HCT116 (cell line): ENCODE measurements at regions not wholly inside any gene's neighbourhood (a gene's known extent, or its start where the extent isn't known, plus 50 kb on each side); places are given as distances from the start of the nearest gene placed in this dataset.

Experiments
- ATAC-seq: fragments of 200-7000 bp; cut with Tn5 transposase; 2 replicates; pipeline ENCODE4 v1.9.1; 2020; ENCODE audit warnings: mild to moderate bottlenecking, moderate library complexity
- BruUV-seq: library from RNA; stranded (reverse); fragments of 400-500 nt; replicated peaks from 2 replicates; lab custom pipeline; 2021; lab: Mats Ljungman, UMichigan
- CTCF ChIA-PET: fragments of 300-600 bp; sonication (Branson Sonifier 250); formaldehyde crosslinking; loops from one replicate; lab custom pipeline; 2021; ENCODE audit warnings: antibody characterized with exemption; lab: Charles Lee
- POLR2A ChIA-PET: fragments of 300-600, 350-600 bp; sonication (Branson Sonifier 250); formaldehyde crosslinking; loops from one replicate; lab custom pipeline; 2021; ENCODE audit warnings: antibody characterized with exemption; lab: Charles Lee
- RAD21 ChIA-PET, 2 experiments: fragments of 300-600 bp; sonication (Branson Sonifier 250); formaldehyde crosslinking; loops; one replicate each; lab custom pipeline; 2023; ENCODE audit warnings: low total read pairs in 2 of 2; ENCODE audit not compliant: uncharacterized antibody in 2 of 2, unreplicated experiment in 2 of 2, low non-redundant PET in 1 of 2; lab: Charles Lee
- DNase-seq: peaks from one replicate; pipeline ENCODE4 v3.0.0-alpha.2; 2010; ENCODE audit warnings: low read depth, low spot score
- H2AFZ ChIP-seq: fragments of 200-600 bp; shearing (Covaris generic), sonication (generic); 2 replicates; pipeline ENCODE4 v1.6.1; 2017; ENCODE audit warnings: low read depth, mixed run types, mixed read lengths, antibody characterized with exemption, low read length; ENCODE audit not compliant: poor library complexity, severe bottlenecking
- H3K27ac ChIP-seq: 2 replicates; pipeline ENCODE4 v1.5.1; 2012; ENCODE audit warnings: low read depth, low read length
- H3K27me3 ChIP-seq: fragments of 200-600 bp; sonication (generic); 2 replicates; pipeline ENCODE4 v1.6.1; 2016; ENCODE audit warnings: mixed run types, low read length, mixed read lengths; ENCODE audit not compliant: insufficient read depth
- H3K36me3 ChIP-seq, 2 experiments: fragments of 200-500 bp in 1 of 2; fragments of 200-600 bp in 1 of 2; sonication (Bioruptor generic) in 1 of 2; sonication (generic) in 1 of 2; 2 replicates each; pipeline versions ENCODE4 v1.5.1 to v1.6.1; 2014 to 2016; ENCODE audit warnings: low read length in 2 of 2, inconsistent platforms in 1 of 2, mixed read lengths in 1 of 2, mixed run types in 1 of 2; ENCODE audit not compliant: insufficient read depth in 2 of 2, control insufficient read depth in 1 of 2
- H3K4me1 ChIP-seq, 2 experiments: fragments of 200-600 bp in 1 of 2; sonication (generic) in 1 of 2; 2 replicates each; pipeline versions ENCODE4 v1.5.1 to v1.6.1; 2012 to 2017; ENCODE audit warnings: low read length in 2 of 2, inconsistent platforms in 1 of 2, mild to moderate bottlenecking in 1 of 2, mixed read lengths in 1 of 2, mixed run types in 1 of 2, moderate library complexity in 1 of 2; ENCODE audit not compliant: insufficient read depth in 2 of 2, control insufficient read depth in 1 of 2
- H3K4me2 ChIP-seq: fragments of 200-600 bp; sonication (generic); 2 replicates; pipeline ENCODE4 v1.6.1; 2017; ENCODE audit warnings: mixed run types, low read length, mixed read lengths
- H3K4me3 ChIP-seq, 2 experiments: fragments of 200-600 bp in 1 of 2; sonication (generic) in 1 of 2; replicated peaks in 1 of 2; 2 replicates each; pipeline ENCODE4 v1.5.1; 2011 to 2016; ENCODE audit warnings: low read length in 2 of 2, control low read depth in 1 of 2, low read depth in 1 of 2, mild to moderate bottlenecking in 1 of 2, mixed read lengths in 1 of 2, mixed run types in 1 of 2
- H3K79me2 ChIP-seq: fragments of 200-600 bp; sonication (generic); 2 replicates; pipeline ENCODE4 v1.6.1; 2017; ENCODE audit warnings: mild to moderate bottlenecking, mixed run types, low read length, moderate library complexity, mixed read lengths; ENCODE audit not compliant: insufficient read depth
- H3K9ac ChIP-seq: fragments of 200-600 bp; sonication (generic); 2 replicates; pipeline ENCODE4 v1.6.1; 2016; ENCODE audit warnings: low read length, mixed read lengths
- H3K9me2 ChIP-seq: fragments of 200-600 bp; sonication (generic), shearing (Covaris generic); 2 replicates; pipeline ENCODE4 v1.6.1; 2017; ENCODE audit warnings: mixed run types, mild to moderate bottlenecking, moderate library complexity; ENCODE audit not compliant: insufficient read depth
- H3K9me3 ChIP-seq, 2 experiments: fragments of 200-500 bp in 1 of 2; fragments of 200-600 bp in 1 of 2; sonication (Bioruptor generic) in 1 of 2; sonication (generic) in 1 of 2; 2 replicates each; pipeline ENCODE4 v1.6.1; 2014 to 2017; ENCODE audit warnings: low read length in 2 of 2, mixed read lengths in 2 of 2, inconsistent platforms in 1 of 2, low read depth in 1 of 2, mild to moderate bottlenecking in 1 of 2, mixed run types in 1 of 2, moderate library complexity in 1 of 2; ENCODE audit not compliant: control insufficient read depth in 1 of 2, insufficient read depth in 1 of 2
- H4K20me1 ChIP-seq: fragments of 200-600 bp; sonication (generic), shearing (Covaris generic); 2 replicates; pipeline ENCODE4 v1.6.1; 2017; ENCODE audit warnings: mixed run types, mild to moderate bottlenecking, moderate library complexity; ENCODE audit not compliant: insufficient read depth
- CBX3 ChIP-seq: IDR thresholded peaks from 2 replicates; pipeline ENCODE4 v1.6.1; 2012; ENCODE audit warnings: low read depth
- CEBPB ChIP-seq: IDR thresholded peaks from 2 replicates; pipeline ENCODE4 v1.6.1; 2012; ENCODE audit warnings: low read depth
- ELF1 ChIP-seq: IDR thresholded peaks from 2 replicates; pipeline ENCODE4 v1.6.1; 2012; ENCODE audit warnings: low read depth, borderline replicate concordance
- RAD21 ChIP-seq: IDR thresholded peaks from 2 replicates; pipeline ENCODE4 v1.6.1; 2012; ENCODE audit warnings: low read depth, mild to moderate bottlenecking
- SIN3A ChIP-seq: IDR thresholded peaks from 2 replicates; pipeline ENCODE4 v1.6.1; 2012; ENCODE audit warnings: low read depth
- SP1 ChIP-seq: IDR thresholded peaks from 2 replicates; pipeline ENCODE4 v1.6.1; 2012; ENCODE audit warnings: low read depth
- SRF ChIP-seq: IDR thresholded peaks from 2 replicates; pipeline ENCODE4 v1.6.1; 2012; ENCODE audit warnings: low read depth
- YY1 ChIP-seq: IDR thresholded peaks from 2 replicates; pipeline ENCODE4 v1.6.1; 2011; ENCODE audit warnings: low read length, low read depth, moderate library complexity, mild to moderate bottlenecking; ENCODE audit not compliant: insufficient replicate concordance; ENCODE audit errors: extremely low read depth
- ZNF274 ChIP-seq: fragments of 200-500 bp; sonication (Bioruptor generic); IDR thresholded peaks from 2 replicates; pipeline ENCODE4 v1.6.1; 2014; ENCODE audit warnings: mild to moderate bottlenecking, low read depth, low read length, inconsistent platforms
- intact Hi-C: fragments of 100-400 bp; cut with micrococcal nuclease; formaldehyde crosslinking; loops from 2 replicates; pipeline ENCODE4 v1.10.0; 2022
- TF ChIP-seq, protein P1 (sequence below): IDR thresholded peaks from 2 replicates; pipeline ENCODE4 v1.6.1; 2012
- TF ChIP-seq, protein P2 (sequence below): IDR thresholded peaks from 2 replicates; pipeline ENCODE4 v1.6.1; 2011; ENCODE audit warnings: mild to moderate bottlenecking, low read length, moderate library complexity; ENCODE audit not compliant: insufficient replicate concordance; ENCODE audit errors: extremely low read depth
- TF ChIP-seq, protein P3 (sequence below): IDR thresholded peaks from 2 replicates; pipeline ENCODE4 v1.6.1; 2012; ENCODE audit warnings: low read depth

DNA sequence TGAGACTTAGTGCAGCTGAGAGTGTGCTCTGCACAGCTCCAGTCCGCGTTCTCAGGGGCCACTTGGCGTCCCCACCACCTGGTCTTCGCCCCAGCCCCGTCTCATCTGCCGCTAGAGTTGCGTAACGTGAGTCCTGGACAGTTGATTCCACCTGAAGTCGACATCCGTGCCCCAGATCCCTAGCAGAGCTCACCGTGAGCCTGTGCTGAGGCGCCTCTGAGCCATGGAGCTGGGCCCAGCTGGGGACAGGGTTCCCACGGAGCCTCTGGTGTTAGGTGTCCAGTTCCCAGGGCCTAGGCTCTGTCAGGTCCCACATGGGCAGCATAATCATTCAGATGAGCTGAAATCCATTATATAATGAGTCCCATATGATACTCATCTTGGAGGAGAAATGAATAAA, 147.1 kb upstream of the SOX1 start:
- Histone ChIP-seq H3K4me3 (no peak overlapping the region), H3K79me2 (no peaks in the 10 kb centered on the region), H2AFZ (no peak overlapping the region), H4K20me1 (no peaks in the 10 kb centered on the region), H3K9me2 (no peaks in the 10 kb centered on the region), H3K4me1 (no peaks in the 10 kb centered on the region), H3K27ac (no peak overlapping the region), H3K4me2 (no peak overlapping the region), H3K9ac (no peak overlapping the region), H3K9me3 (no peaks in the 10 kb centered on the region), H3K27me3 (peaks cover 24% of the 10 kb centered on the region), H3K36me3 (no peaks in the 10 kb centered on the region)
- BruUV-seq: no TSS peak
- DNase-seq (no peak), ATAC-seq (no peak)
- CTCF ChIA-PET: no interaction called here
- RAD21 ChIA-PET: no interaction called here
- intact Hi-C loops: no loop called here
- TF ChIP-seq ELF1 (no peak), RAD21 (no peak), ZNF274 (no peak), SRF (no peak), SIN3A (no peak), YY1 (no peak), CEBPB (no peak), SP1 (no peak), CBX3 (no peak)
- TF ChIP-seq, protein P1, sequence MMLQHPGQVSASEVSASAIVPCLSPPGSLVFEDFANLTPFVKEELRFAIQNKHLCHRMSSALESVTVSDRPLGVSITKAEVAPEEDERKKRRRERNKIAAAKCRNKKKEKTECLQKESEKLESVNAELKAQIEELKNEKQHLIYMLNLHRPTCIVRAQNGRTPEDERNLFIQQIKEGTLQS: no peak
- TF ChIP-seq, protein P2, sequence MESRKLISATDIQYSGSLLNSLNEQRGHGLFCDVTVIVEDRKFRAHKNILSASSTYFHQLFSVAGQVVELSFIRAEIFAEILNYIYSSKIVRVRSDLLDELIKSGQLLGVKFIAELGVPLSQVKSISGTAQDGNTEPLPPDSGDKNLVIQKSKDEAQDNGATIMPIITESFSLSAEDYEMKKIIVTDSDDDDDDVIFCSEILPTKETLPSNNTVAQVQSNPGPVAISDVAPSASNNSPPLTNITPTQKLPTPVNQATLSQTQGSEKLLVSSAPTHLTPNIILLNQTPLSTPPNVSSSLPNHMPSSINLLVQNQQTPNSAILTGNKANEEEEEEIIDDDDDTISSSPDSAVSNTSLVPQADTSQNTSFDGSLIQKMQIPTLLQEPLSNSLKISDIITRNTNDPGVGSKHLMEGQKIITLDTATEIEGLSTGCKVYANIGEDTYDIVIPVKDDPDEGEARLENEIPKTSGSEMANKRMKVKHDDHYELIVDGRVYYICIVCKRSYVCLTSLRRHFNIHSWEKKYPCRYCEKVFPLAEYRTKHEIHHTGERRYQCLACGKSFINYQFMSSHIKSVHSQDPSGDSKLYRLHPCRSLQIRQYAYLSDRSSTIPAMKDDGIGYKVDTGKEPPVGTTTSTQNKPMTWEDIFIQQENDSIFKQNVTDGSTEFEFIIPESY: no peak
- TF ChIP-seq, protein P3, sequence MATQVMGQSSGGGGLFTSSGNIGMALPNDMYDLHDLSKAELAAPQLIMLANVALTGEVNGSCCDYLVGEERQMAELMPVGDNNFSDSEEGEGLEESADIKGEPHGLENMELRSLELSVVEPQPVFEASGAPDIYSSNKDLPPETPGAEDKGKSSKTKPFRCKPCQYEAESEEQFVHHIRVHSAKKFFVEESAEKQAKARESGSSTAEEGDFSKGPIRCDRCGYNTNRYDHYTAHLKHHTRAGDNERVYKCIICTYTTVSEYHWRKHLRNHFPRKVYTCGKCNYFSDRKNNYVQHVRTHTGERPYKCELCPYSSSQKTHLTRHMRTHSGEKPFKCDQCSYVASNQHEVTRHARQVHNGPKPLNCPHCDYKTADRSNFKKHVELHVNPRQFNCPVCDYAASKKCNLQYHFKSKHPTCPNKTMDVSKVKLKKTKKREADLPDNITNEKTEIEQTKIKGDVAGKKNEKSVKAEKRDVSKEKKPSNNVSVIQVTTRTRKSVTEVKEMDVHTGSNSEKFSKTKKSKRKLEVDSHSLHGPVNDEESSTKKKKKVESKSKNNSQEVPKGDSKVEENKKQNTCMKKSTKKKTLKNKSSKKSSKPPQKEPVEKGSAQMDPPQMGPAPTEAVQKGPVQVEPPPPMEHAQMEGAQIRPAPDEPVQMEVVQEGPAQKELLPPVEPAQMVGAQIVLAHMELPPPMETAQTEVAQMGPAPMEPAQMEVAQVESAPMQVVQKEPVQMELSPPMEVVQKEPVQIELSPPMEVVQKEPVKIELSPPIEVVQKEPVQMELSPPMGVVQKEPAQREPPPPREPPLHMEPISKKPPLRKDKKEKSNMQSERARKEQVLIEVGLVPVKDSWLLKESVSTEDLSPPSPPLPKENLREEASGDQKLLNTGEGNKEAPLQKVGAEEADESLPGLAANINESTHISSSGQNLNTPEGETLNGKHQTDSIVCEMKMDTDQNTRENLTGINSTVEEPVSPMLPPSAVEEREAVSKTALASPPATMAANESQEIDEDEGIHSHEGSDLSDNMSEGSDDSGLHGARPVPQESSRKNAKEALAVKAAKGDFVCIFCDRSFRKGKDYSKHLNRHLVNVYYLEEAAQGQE: no peak
- POLR2A ChIA-PET: no interaction called here
